Mesothelial cell of epicardium (in vitro differentiated cells): ENCODE measurements at regions not wholly inside any gene's neighbourhood (a gene's known extent, or its start where the extent isn't known, plus 50 kb on each side); places are given as distances from the start of the nearest gene placed in this dataset.
A peak's percentile ranks its signal among the peaks of the same experiment; 100 is the strongest.

Experiments used
- DNase-seq, 2 experiments: peaks; one replicate each; pipeline ENCODE4 v3.0.0; 2021; ENCODE audit warnings: low spot score in 2 of 2; ENCODE audit not compliant: unreplicated experiment in 2 of 2
- H3K27ac Mint-ChIP-seq: 2 replicates; pipeline ENCODE4 v1.8.0; 2021; ENCODE audit warnings: mixed read lengths
- H3K27me3 Mint-ChIP-seq: 2 replicates; pipeline ENCODE4 v1.8.0; 2021; ENCODE audit warnings: low read depth, mixed read lengths
- H3K36me3 Mint-ChIP-seq: 2 replicates; pipeline ENCODE4 v1.8.0; 2021; ENCODE audit warnings: mixed read lengths
- H3K4me1 Mint-ChIP-seq: 2 replicates; pipeline ENCODE4 v1.8.0; 2021; ENCODE audit warnings: mixed read lengths
- H3K4me3 Mint-ChIP-seq: 2 replicates; pipeline ENCODE4 v1.8.0; 2021; ENCODE audit warnings: mild to moderate bottlenecking, moderate library complexity, mixed read lengths
- H3K9me3 Mint-ChIP-seq: 2 replicates; pipeline ENCODE4 v1.8.0; 2021; ENCODE audit warnings: mixed read lengths
- TF ChIP-seq, protein P1 (sequence below): fragments of 200-600 bp; sonication (generic); IDR thresholded peaks from one replicate; pipeline ENCODE4 v1.5.0; 2021; ENCODE audit warnings: antibody characterized with exemption; ENCODE audit not compliant: unreplicated experiment

DNA sequence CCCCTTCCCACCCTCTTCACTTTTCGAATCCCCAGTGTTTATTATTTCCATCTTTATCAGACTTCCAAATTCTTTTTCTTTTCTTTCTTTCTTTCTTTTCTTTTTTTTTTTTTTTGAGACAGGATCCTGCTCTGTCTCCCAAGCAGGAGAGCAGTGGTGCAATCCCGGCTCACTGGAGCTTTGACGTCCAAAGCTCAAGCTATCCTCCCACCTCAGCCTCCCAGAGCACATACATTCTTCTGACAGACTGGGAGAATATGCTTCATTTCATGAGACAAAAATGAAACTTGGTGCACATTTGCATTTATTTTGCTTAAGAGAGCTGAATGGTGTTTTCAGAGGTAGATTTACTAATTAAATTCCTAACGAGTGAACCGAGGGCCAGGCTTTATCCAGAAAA is 80.1 kb upstream of the FZD8 start:
- Mint-ChIP-seq H3K27ac (peak overlapping the region; percentile 68), H3K27me3 (peaks cover 11% of the 10 kb centered on the region), H3K4me3 (no peak overlapping the region), H3K9me3 (no peaks in the 10 kb centered on the region), H3K36me3 (no peaks in the 10 kb centered on the region), H3K4me1 (peaks cover 9% of the 10 kb centered on the region)
- no peak for DNase-seq
- TF ChIP-seq, protein P1, sequence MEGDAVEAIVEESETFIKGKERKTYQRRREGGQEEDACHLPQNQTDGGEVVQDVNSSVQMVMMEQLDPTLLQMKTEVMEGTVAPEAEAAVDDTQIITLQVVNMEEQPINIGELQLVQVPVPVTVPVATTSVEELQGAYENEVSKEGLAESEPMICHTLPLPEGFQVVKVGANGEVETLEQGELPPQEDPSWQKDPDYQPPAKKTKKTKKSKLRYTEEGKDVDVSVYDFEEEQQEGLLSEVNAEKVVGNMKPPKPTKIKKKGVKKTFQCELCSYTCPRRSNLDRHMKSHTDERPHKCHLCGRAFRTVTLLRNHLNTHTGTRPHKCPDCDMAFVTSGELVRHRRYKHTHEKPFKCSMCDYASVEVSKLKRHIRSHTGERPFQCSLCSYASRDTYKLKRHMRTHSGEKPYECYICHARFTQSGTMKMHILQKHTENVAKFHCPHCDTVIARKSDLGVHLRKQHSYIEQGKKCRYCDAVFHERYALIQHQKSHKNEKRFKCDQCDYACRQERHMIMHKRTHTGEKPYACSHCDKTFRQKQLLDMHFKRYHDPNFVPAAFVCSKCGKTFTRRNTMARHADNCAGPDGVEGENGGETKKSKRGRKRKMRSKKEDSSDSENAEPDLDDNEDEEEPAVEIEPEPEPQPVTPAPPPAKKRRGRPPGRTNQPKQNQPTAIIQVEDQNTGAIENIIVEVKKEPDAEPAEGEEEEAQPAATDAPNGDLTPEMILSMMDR = no peak

GRCh38 chr10:35720366-35720765 is 78.3 kb upstream of the FZD8 start:
- no peak for DNase-seq
- Mint-ChIP-seq H3K4me3 (no peak overlapping the region), H3K4me1 (no peaks in the 10 kb centered on the region), H3K36me3 (no peaks in the 10 kb centered on the region), H3K27me3 (peaks cover 11% of the 10 kb centered on the region), H3K27ac (no peak overlapping the region), H3K9me3 (no peaks in the 10 kb centered on the region)
- TF ChIP-seq, protein P1 = no peak

- TF ChIP-seq, protein P1 = no peak
- DNase-seq = no peak
- H3K9me3 Mint-ChIP-seq = peaks cover 4% of the 10 kb centered on the region
- H3K36me3 Mint-ChIP-seq = no peaks in the 10 kb centered on the region
- no peak overlapping the region for H3K4me3 Mint-ChIP-seq
- H3K27me3 Mint-ChIP-seq = peaks cover 6% of the 10 kb centered on the region
- no peak overlapping the region for H3K27ac Mint-ChIP-seq
- H3K4me1 Mint-ChIP-seq = no peaks in the 10 kb centered on the region
Observed at GRCh38 chr10:35716776-35717175, 74.7 kb upstream of the FZD8 start.

GRCh38 chr10:35712486-35712885 is 70.4 kb upstream of the FZD8 start:
- no peak overlapping the region for H3K27ac Mint-ChIP-seq
- H3K4me3 Mint-ChIP-seq = no peak overlapping the region
- DNase-seq = no peak
- peaks cover 9% of the 10 kb centered on the region for H3K9me3 Mint-ChIP-seq
- no peaks in the 10 kb centered on the region for H3K36me3 Mint-ChIP-seq
- H3K4me1 Mint-ChIP-seq = no peaks in the 10 kb centered on the region
- TF ChIP-seq, protein P1 = no peak
- peaks cover 8% of the 10 kb centered on the region for H3K27me3 Mint-ChIP-seq

- Mint-ChIP-seq H3K27ac (no peak overlapping the region), H3K36me3 (no peaks in the 10 kb centered on the region), H3K4me1 (no peaks in the 10 kb centered on the region), H3K4me3 (no peak overlapping the region), H3K27me3 (peaks cover 8% of the 10 kb centered on the region), H3K9me3 (peaks cover 13% of the 10 kb centered on the region)
- TF ChIP-seq, protein P1 = no peak
- DNase-seq = no peak
Observed at GRCh38 chr10:35711615-35712411, 69.7 kb upstream of the FZD8 start.
